KMS-11 (cell line): ENCODE measurements at regions not wholly inside any gene's neighbourhood (a gene's known extent, or its start where the extent isn't known, plus 50 kb on each side); places are given as distances from the start of the nearest gene placed in this dataset.

Experiments used
- H2AFZ ChIP-seq: fragments of 200-600 bp; sonication (generic); 2 replicates; pipeline ENCODE4 v1.6.1; 2016; ENCODE audit warnings: antibody characterized with exemption, mixed run types, low read depth
- H3K27ac ChIP-seq: fragments of 200-600 bp; sonication (generic); 2 replicates; pipeline ENCODE4 v1.6.1; 2016; ENCODE audit warnings: mild to moderate bottlenecking, mixed run types
- H3K27me3 ChIP-seq: fragments of 200-600 bp; sonication (generic); 2 replicates; pipeline ENCODE4 v1.6.1; 2017; ENCODE audit warnings: mild to moderate bottlenecking, low read depth, mixed run types, moderate library complexity; ENCODE audit not compliant: insufficient read depth
- H3K36me3 ChIP-seq: fragments of 200-600 bp; sonication (generic); 2 replicates; pipeline ENCODE4 v1.6.1; 2017; ENCODE audit warnings: mild to moderate bottlenecking, mixed run types; ENCODE audit not compliant: insufficient read depth
- H3K4me1 ChIP-seq: fragments of 200-600 bp; sonication (generic); 2 replicates; pipeline ENCODE4 v1.6.1; 2016; ENCODE audit warnings: mild to moderate bottlenecking, low read depth, mixed run types; ENCODE audit not compliant: poor library complexity, severe bottlenecking
- H3K4me2 ChIP-seq: fragments of 200-600 bp; sonication (generic); 2 replicates; pipeline ENCODE4 v1.7.0; 2016; ENCODE audit warnings: mild to moderate bottlenecking, mixed run types
- H3K4me3 ChIP-seq: fragments of 200-600 bp; sonication (generic); IDR thresholded peaks from 2 replicates; pipeline ENCODE4 v1.6.1; 2017; ENCODE audit warnings: low read depth, low read length, mixed read lengths; ENCODE audit not compliant: insufficient read depth
- H3K79me2 ChIP-seq: fragments of 200-600 bp; sonication (generic); 2 replicates; pipeline ENCODE4 v1.6.1; 2016; ENCODE audit warnings: low read depth, mixed run types; ENCODE audit not compliant: insufficient read depth
- H3K9ac ChIP-seq: fragments of 200-600 bp; sonication (generic); 2 replicates; pipeline ENCODE4 v1.6.1; 2016; ENCODE audit warnings: mild to moderate bottlenecking, mixed run types
- H4K20me1 ChIP-seq: fragments of 200-600 bp; sonication (generic); 2 replicates; pipeline ENCODE4 v1.6.1; 2016; ENCODE audit warnings: mild to moderate bottlenecking, mixed run types; ENCODE audit not compliant: insufficient read depth
- CTCF ChIP-seq: fragments of 200-600 bp; sonication (generic); conservative IDR thresholded peaks from 2 replicates; pipeline ENCODE4 v1.6.1; 2017; ENCODE audit warnings: low read depth, mild to moderate bottlenecking, antibody characterized with exemption, low read length, moderate library complexity, mixed read lengths

- Histone ChIP-seq H3K27ac (no peak overlapping the region), H3K4me3 (no peak overlapping the region), H3K79me2 (no peaks in the 10 kb centered on the region), H4K20me1 (no peaks in the 10 kb centered on the region), H3K9ac (no peak overlapping the region), H3K36me3 (no peaks in the 10 kb centered on the region), H3K27me3 (no peaks in the 10 kb centered on the region), H3K4me2 (no peak overlapping the region), H2AFZ (no peak overlapping the region), H3K4me1 (no peaks in the 10 kb centered on the region)
- TF ChIP-seq CTCF = no peak
These were observed 730.0 kb upstream of the TMEM132C start for GRCh38 chr12:127536833-127537428.

DNA sequence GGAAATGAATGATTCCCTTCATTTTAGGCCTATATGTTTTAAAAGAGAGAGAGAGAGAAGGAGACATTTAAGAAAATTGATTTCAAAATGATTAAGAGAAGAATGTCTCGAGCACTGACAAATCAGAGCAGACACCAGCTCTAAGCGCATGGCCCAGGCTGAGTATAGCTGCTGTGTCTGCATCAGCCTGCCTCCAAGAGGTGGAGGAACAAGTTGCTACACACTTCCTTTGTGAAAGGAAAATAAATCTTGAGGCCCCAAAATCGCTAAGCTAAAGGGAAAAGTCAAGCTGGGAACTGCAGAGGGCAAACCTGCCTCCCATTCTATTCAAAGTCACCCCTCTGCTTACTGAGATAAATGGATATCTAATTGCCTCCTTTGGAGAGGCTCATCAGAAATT is 728.7 kb upstream of the TMEM132C start:
- Histone ChIP-seq H3K79me2 (no peaks in the 10 kb centered on the region), H3K36me3 (no peaks in the 10 kb centered on the region), H3K4me1 (no peaks in the 10 kb centered on the region), H3K4me2 (no peak overlapping the region), H4K20me1 (no peaks in the 10 kb centered on the region), H3K9ac (no peak overlapping the region), H2AFZ (no peak overlapping the region), H3K27me3 (no peaks in the 10 kb centered on the region), H3K27ac (no peak overlapping the region), H3K4me3 (no peak overlapping the region)
- no peak for TF ChIP-seq CTCF

GRCh38 chr12:127539226-127539858 is 727.6 kb upstream of the TMEM132C start:
- Histone ChIP-seq H3K79me2 (no peaks in the 10 kb centered on the region), H3K27ac (no peak overlapping the region), H4K20me1 (no peaks in the 10 kb centered on the region), H3K4me1 (no peaks in the 10 kb centered on the region), H3K4me3 (no peak overlapping the region), H3K9ac (no peak overlapping the region), H3K36me3 (no peaks in the 10 kb centered on the region), H2AFZ (no peak overlapping the region), H3K27me3 (no peaks in the 10 kb centered on the region), H3K4me2 (no peak overlapping the region)
- TF ChIP-seq CTCF = no peak

GRCh38 chr12:127542391-127542790 is 724.6 kb upstream of the TMEM132C start:
- H3K4me2 ChIP-seq = no peak overlapping the region
- H3K27me3 ChIP-seq = no peaks in the 10 kb centered on the region
- no peak overlapping the region for H3K9ac ChIP-seq
- no peaks in the 10 kb centered on the region for H4K20me1 ChIP-seq
- H3K36me3 ChIP-seq = no peaks in the 10 kb centered on the region
- H2AFZ ChIP-seq = no peak overlapping the region
- H3K79me2 ChIP-seq = no peaks in the 10 kb centered on the region
- TF ChIP-seq CTCF = no peak
- no peak overlapping the region for H3K4me3 ChIP-seq
- H3K27ac ChIP-seq = no peak overlapping the region
- no peaks in the 10 kb centered on the region for H3K4me1 ChIP-seq
